GM21390 (cell line): ENCODE measurements at regions not wholly inside any gene's neighbourhood (a gene's known extent, or its start where the extent isn't known, plus 50 kb on each side); places are given as distances from the start of the nearest gene placed in this dataset.
"Not testable (repeated sequence)": the region's sequence is repeated elsewhere in the genome, so short reads cannot be mapped to it uniquely, and the experiment has no call there.

ENCODE experiments used
- ATAC-seq: cut with Tn5 transposase; IDR thresholded peaks from one replicate; pipeline ENCODE4 v1.9.1; 2021; ENCODE audit not compliant: unreplicated experiment

GRCh38 chr7:115654384-115655214 is 376.0 kb downstream of the TFEC start:
- ATAC-seq: no peak

- no peak for ATAC-seq
These were observed 381.1 kb downstream of the TFEC start for GRCh38 chr7:115649429-115649828.

- no peak for ATAC-seq
These were observed 382.9 kb downstream of the TFEC start for GRCh38 chr7:115647712-115648111.

GRCh38 chr7:115642194-115642593 is 388.4 kb downstream of the TFEC start:
- no peak for ATAC-seq

GRCh38 chr7:115638853-115639252 is 391.7 kb downstream of the TFEC start:
- no peak for ATAC-seq

- no peak for ATAC-seq
These were observed 393.4 kb downstream of the TFEC start for GRCh38 chr7:115637128-115637527.

- no peak for ATAC-seq
These were observed 394.7 kb downstream of the TFEC start for GRCh38 chr7:115635876-115636275.

- no peak for ATAC-seq
These were observed 395.2 kb downstream of the TFEC start for GRCh38 chr7:115635376-115635775.

GRCh38 chr7:115634633-115635032 is 395.9 kb downstream of the TFEC start:
- no peak for ATAC-seq

- ATAC-seq: no peak
These were observed 397.9 kb downstream of the TFEC start for GRCh38 chr7:115632636-115633035.

GRCh38 chr7:115631782-115632181 is 398.8 kb downstream of the TFEC start:
- ATAC-seq: no peak

- ATAC-seq: no peak
These were observed 400.5 kb downstream of the TFEC start for GRCh38 chr7:115630049-115630448.

- ATAC-seq: no peak
These were observed 411.9 kb downstream of the TFEC start for GRCh38 chr7:115618676-115619075.

GRCh38 chr7:115613836-115614235 is 416.7 kb downstream of the TFEC start:
- ATAC-seq: no peak

GRCh38 chr7:115603416-115603815 is 427.1 kb downstream of the TFEC start:
- ATAC-seq: no peak

- no peak for ATAC-seq
These were observed 430.4 kb downstream of the TFEC start for GRCh38 chr7:115600207-115600606.

- ATAC-seq: not testable (repeated sequence)
These were observed 431.4 kb downstream of the TFEC start for GRCh38 chr7:115599184-115599583.

- not testable (repeated sequence) for ATAC-seq
These were observed 433.3 kb downstream of the TFEC start for GRCh38 chr7:115597220-115597619.

- no peak for ATAC-seq
These were observed 437.5 kb downstream of the TFEC start for GRCh38 chr7:115593111-115593510.

- no peak for ATAC-seq
These were observed 445.4 kb downstream of the TFEC start for GRCh38 chr7:115585015-115585718.

GRCh38 chr7:115582956-115583355 is 447.6 kb downstream of the TFEC start:
- no peak for ATAC-seq

GRCh38 chr7:115578576-115578975 is 452.0 kb downstream of the TFEC start:
- ATAC-seq: no peak
